ENCODE measurements at regions not wholly inside any gene's neighbourhood (a gene's known extent, or its start where the extent isn't known, plus 50 kb on each side); places are given as distances from the start of the nearest gene placed in this dataset.

GRCh38 chr19:56934438-56935090 is 94.0 kb upstream of the PEG3 start:
- TF ChIP-seq CTCF (IDR thresholded peaks at IDR 0.05) (no peak), POLR2A (IDR thresholded peaks at IDR 0.05) (no peak)

Data from breast epithelium (tissue), 3 donors.